Endothelial cell of umbilical vein (primary cell): ENCODE measurements at regions not wholly inside any gene's neighbourhood (a gene's known extent, or its start where the extent isn't known, plus 50 kb on each side); places are given as distances from the start of the nearest gene placed in this dataset.

ENCODE experiments used
- CTCF ChIP-seq, 2 donors: IDR thresholded peaks; 1 replicate in 1 of 2; 2 replicates in 1 of 2; pipeline ENCODE4 v1.5.1; 2011; ENCODE audit warnings: low read length in 2 of 2, mild to moderate bottlenecking in 2 of 2, moderate library complexity in 2 of 2, control low read depth in 1 of 2, inconsistent platforms in 1 of 2, low read depth in 1 of 2; ENCODE audit not compliant: insufficient read depth in 1 of 2; ENCODE audit errors: extremely low read depth in 1 of 2
- EZH2 ChIP-seq: IDR thresholded peaks from 2 replicates; pipeline ENCODE4 v1.6.1; 2012; ENCODE audit warnings: borderline replicate concordance, low read depth, mild to moderate bottlenecking, moderate library complexity, low read length, inconsistent platforms; ENCODE audit not compliant: severe bottlenecking
- GATA2 ChIP-seq: IDR thresholded peaks from 2 replicates; pipeline ENCODE4 v1.7.0; 2011; ENCODE audit warnings: low read depth, mild to moderate bottlenecking, moderate library complexity, mixed read lengths, low read length; ENCODE audit not compliant: insufficient read length, insufficient read depth
- JUN ChIP-seq: IDR thresholded peaks from 2 replicates; pipeline ENCODE4 v1.6.1; 2011; ENCODE audit warnings: borderline replicate concordance, low read depth; ENCODE audit not compliant: insufficient read length, insufficient read depth
- POLR2A ChIP-seq: IDR thresholded peaks from 2 replicates; pipeline ENCODE4 v1.6.1; 2012; ENCODE audit warnings: low read depth, mild to moderate bottlenecking, control low read depth, low read length
- POLR2AphosphoS5 ChIP-seq: IDR thresholded peaks from 2 replicates; pipeline ENCODE4 v1.6.1; 2012; ENCODE audit warnings: low read depth, mild to moderate bottlenecking, control low read depth, low read length, moderate library complexity; ENCODE audit not compliant: insufficient read depth

GRCh38 chr6:76448109-76448508 is 375.6 kb upstream of the IMPG1 start:
- TF ChIP-seq CTCF (IDR thresholded peaks at IDR 0.05; ENCODE audit: extremely low read depth in 1 of 2, insufficient read depth in 1 of 2, low read depth in 1 of 2, low read length in 2 of 2) = no peak
- TF ChIP-seq EZH2 = no peak
- no peak for TF ChIP-seq POLR2A
- TF ChIP-seq POLR2AphosphoS5 = no peak
- TF ChIP-seq JUN = no peak
- TF ChIP-seq GATA2 = no peak
